K562 (cell line): ENCODE measurements at regions not wholly inside any gene's neighbourhood (a gene's known extent, or its start where the extent isn't known, plus 50 kb on each side); places are given as distances from the start of the nearest gene placed in this dataset.

Source experiments
- ATAC-seq: fragments of 200-7000 bp; cut with Tn5 transposase; 3 replicates; pipeline ENCODE4 v1.9.1; 2020; ENCODE audit warnings: moderate library complexity
- BruUV-seq: library from RNA; stranded (reverse); fragments of 400-500 nt; replicated peaks from 2 replicates; lab custom pipeline; 2021; lab: Mats Ljungman, UMichigan
- CTCF ChIA-PET: fragments of 300-600 bp; formaldehyde crosslinking; extraction: SDS; loops from one replicate; lab custom pipeline; 2021; ENCODE audit warnings: low intra/inter-chr PET ratio; lab: Yijun Ruan, JAX
- POLR2A ChIA-PET: fragments of 300-600, 350-650 bp; sonication (Branson Sonifier 250); formaldehyde crosslinking; extraction: SDS; loops from one replicate; lab custom pipeline; 2021; ENCODE audit warnings: antibody characterized with exemption, inconsistent platforms; lab: Yijun Ruan, JAX
- DNase-seq, 4 experiments: peaks; one replicate each; pipeline versions ENCODE4 v3.0.0 to v3.0.0-alpha.2; 2011 to 2018; ENCODE audit warnings: low spot score in 3 of 4, mixed read lengths in 3 of 4; ENCODE audit errors: extremely low read depth in 1 of 4
- FAIRE-seq: peaks from 2 replicates; lab custom pipeline; 2011; peaks lifted over from hg19 to GRCh38; lab: Jason Lieb, UNC
- H2AFZ ChIP-seq: 2 replicates; pipeline ENCODE4 v1.6.0; 2011; ENCODE audit warnings: low read depth, low read length, control low read depth, inconsistent platforms
- H3K27ac ChIP-seq: fragments of 200-600 bp; 3 replicates; pipeline ENCODE4 v1.8.0; 2011; ENCODE audit warnings: low read depth, mild to moderate bottlenecking, control low read depth, inconsistent platforms, low read length, moderate library complexity, mixed read lengths; ENCODE audit errors: extremely low read depth
- H3K27me3 ChIP-seq, 2 experiments: fragments of 300-600 bp in 1 of 2; 2 replicates in 1 of 2; 3 replicates in 1 of 2; pipeline versions ENCODE4 v1.6.0 to v1.8.0; 2011; ENCODE audit warnings: inconsistent platforms in 2 of 2, low read length in 2 of 2, mild to moderate bottlenecking in 1 of 2, mixed read lengths in 1 of 2, moderate library complexity in 1 of 2; ENCODE audit not compliant: control insufficient read depth in 2 of 2, insufficient read depth in 2 of 2
- H3K36me3 ChIP-seq: fragments of 300-600 bp; 3 replicates; pipeline ENCODE4 v1.8.0; 2011; ENCODE audit warnings: mild to moderate bottlenecking, low read length, inconsistent platforms; ENCODE audit not compliant: control insufficient read depth, insufficient read depth
- H3K4me1 ChIP-seq, 2 experiments: fragments of 200-600 bp in 1 of 2; replicated peaks in 1 of 2; 2 replicates in 1 of 2; 3 replicates in 1 of 2; pipeline versions ENCODE4 v1.5.1 to v1.8.0; 2011; ENCODE audit warnings: inconsistent platforms in 2 of 2, low read length in 2 of 2, mild to moderate bottlenecking in 1 of 2, mixed read lengths in 1 of 2, moderate library complexity in 1 of 2; ENCODE audit not compliant: control insufficient read depth in 2 of 2, insufficient read depth in 2 of 2
- H3K4me2 ChIP-seq: 2 replicates; pipeline ENCODE4 v1.6.1; 2011; ENCODE audit warnings: low read length, control low read depth, inconsistent platforms, mixed read lengths; ENCODE audit not compliant: insufficient read depth
- H3K4me3 ChIP-seq: fragments of 200-600 bp; sonication (generic), shearing (Covaris generic); 2 replicates; pipeline ENCODE4 v1.5.1; 2016; ENCODE audit warnings: control low read depth, inconsistent platforms
- H3K79me2 ChIP-seq: fragments of 200-600 bp; 3 replicates; pipeline ENCODE4 v1.8.0; 2011; ENCODE audit warnings: low read length, inconsistent platforms; ENCODE audit not compliant: control insufficient read depth, insufficient read depth
- H3K9ac ChIP-seq, 2 experiments: 2 replicates each; pipeline versions ENCODE4 v1.6.0 to v1.6.1; 2011; ENCODE audit warnings: low read depth in 2 of 2, low read length in 2 of 2, control low read depth in 1 of 2, inconsistent platforms in 1 of 2, mild to moderate bottlenecking in 1 of 2, mixed read lengths in 1 of 2; ENCODE audit not compliant: insufficient read depth in 1 of 2
- H3K9me1 ChIP-seq: one replicate; pipeline ENCODE4 v1.6.0; 2011; ENCODE audit warnings: inconsistent platforms, mild to moderate bottlenecking, low read length, moderate library complexity; ENCODE audit not compliant: control insufficient read depth, insufficient read depth
- H3K9me3 ChIP-seq: replicated peaks from 2 replicates; pipeline ENCODE4 v1.5.1; 2011; ENCODE audit warnings: low read depth, low read length, inconsistent platforms; ENCODE audit not compliant: control insufficient read depth, insufficient read depth
- H4K20me1 ChIP-seq: replicated peaks from 2 replicates; pipeline ENCODE4 v1.6.1; 2011; ENCODE audit warnings: low read length, inconsistent platforms, mixed read lengths; ENCODE audit not compliant: control insufficient read depth, insufficient read depth
- GATAD2A ChIP-seq: fragments of 450-650 bp; IDR thresholded peaks from 2 replicates; pipeline ENCODE4 v1.6.1; 2017
- HDAC1 ChIP-seq, 2 experiments: fragments of 450-650 bp; IDR thresholded peaks; 2 replicates each; pipeline ENCODE4 v1.6.1; 2016 to 2017; ENCODE audit warnings: inconsistent platforms in 1 of 2, mild to moderate bottlenecking in 1 of 2, moderate library complexity in 1 of 2
- WGBS: fragments of 100-300 bp; shearing (Covaris generic); methylation state at CpG from one replicate; pipeline ENCODE4 v1.1.6; 2016; ENCODE audit warnings: low coverage, mixed read lengths; ENCODE audit not compliant: insufficient coverage; ENCODE audit errors: missing lambda C conversion rate; 5-methylcytosine and 5-hydroxymethylcytosine counted together
- in situ Hi-C: fragments of 300-500 bp; cut with MboI; formaldehyde crosslinking; loops from 4 replicates; pipeline ENCODE4 v1.15.0; 2018; ENCODE audit warnings: inconsistent platforms, mixed read lengths
- intact Hi-C: fragments of 100-400 bp; cut with micrococcal nuclease; formaldehyde crosslinking; loops from 2 replicates; pipeline ENCODE4 v1.14.2; 2022
- TF ChIP-seq, protein P1 (sequence below): conservative IDR thresholded peaks from 2 replicates; pipeline ENCODE4 v1.6.1; 2011; ENCODE audit warnings: low read depth, mild to moderate bottlenecking, low read length; ENCODE audit not compliant: control insufficient read depth
- TF ChIP-seq, protein P2 (sequence below): fragments of 450-650 bp; formaldehyde crosslinking; IDR thresholded peaks from 2 replicates; pipeline ENCODE4 v1.4.0; 2020; ENCODE audit warnings: mild to moderate bottlenecking, moderate library complexity

DNA sequence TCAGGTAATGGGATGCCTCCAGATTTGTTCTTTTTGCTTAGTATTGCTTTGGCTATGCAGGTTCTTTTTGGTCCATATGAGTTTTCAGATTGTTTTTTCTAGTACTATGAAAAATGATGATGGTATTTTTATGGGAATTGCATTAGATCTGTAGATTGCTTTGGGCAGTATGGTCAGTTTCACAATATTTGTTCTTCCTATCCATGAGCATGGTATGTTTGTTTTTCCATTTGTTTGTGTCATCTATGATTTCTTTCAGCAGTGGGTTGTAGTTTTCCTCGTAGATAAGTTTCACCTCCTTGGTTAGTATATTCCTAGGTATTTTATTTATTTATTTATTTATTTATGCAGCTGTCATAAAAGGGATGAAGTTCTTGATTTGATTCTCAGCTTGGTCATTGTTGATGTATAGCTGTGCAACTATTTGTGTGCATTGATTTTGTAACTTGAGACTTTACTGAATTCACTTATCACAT, 103.9 kb upstream of the DNAH14 start:
- no peaks in the 10 kb centered on the region for H3K27me3 ChIP-seq
- no peaks in the 10 kb centered on the region for H3K4me1 ChIP-seq
- H3K4me2 ChIP-seq: no peak overlapping the region
- H3K79me2 ChIP-seq: no peaks in the 10 kb centered on the region
- POLR2A ChIA-PET: no interaction called here
- no peak overlapping the region for H3K27ac ChIP-seq
- no peak overlapping the region for H3K4me3 ChIP-seq
- 0% methylated on average over 1 of the region's 1 CpG for WGBS
- no peak overlapping the region for H2AFZ ChIP-seq
- TF ChIP-seq GATAD2A (no peak), HDAC1 (IDR thresholded peaks at IDR 0.05) (no peak)
- TF ChIP-seq, protein P1, sequence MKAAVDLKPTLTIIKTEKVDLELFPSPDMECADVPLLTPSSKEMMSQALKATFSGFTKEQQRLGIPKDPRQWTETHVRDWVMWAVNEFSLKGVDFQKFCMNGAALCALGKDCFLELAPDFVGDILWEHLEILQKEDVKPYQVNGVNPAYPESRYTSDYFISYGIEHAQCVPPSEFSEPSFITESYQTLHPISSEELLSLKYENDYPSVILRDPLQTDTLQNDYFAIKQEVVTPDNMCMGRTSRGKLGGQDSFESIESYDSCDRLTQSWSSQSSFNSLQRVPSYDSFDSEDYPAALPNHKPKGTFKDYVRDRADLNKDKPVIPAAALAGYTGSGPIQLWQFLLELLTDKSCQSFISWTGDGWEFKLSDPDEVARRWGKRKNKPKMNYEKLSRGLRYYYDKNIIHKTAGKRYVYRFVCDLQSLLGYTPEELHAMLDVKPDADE: no peak
- TF ChIP-seq, protein P2, sequence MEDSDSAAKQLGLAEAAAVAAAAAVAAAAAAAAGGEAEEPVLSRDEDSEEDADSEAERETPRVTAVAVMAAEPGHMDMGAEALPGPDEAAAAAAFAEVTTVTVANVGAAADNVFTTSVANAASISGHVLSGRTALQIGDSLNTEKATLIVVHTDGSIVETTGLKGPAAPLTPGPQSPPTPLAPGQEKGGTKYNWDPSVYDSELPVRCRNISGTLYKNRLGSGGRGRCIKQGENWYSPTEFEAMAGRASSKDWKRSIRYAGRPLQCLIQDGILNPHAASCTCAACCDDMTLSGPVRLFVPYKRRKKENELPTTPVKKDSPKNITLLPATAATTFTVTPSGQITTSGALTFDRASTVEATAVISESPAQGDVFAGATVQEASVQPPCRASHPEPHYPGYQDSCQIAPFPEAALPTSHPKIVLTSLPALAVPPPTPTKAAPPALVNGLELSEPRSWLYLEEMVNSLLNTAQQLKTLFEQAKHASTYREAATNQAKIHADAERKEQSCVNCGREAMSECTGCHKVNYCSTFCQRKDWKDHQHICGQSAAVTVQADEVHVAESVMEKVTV (CRISPR knock-in tag): no peak
- no TSS peak for BruUV-seq
- ATAC-seq (no peak), FAIRE-seq (no peak), DNase-seq (no peak)
- H3K9me3 ChIP-seq: no peaks in the 10 kb centered on the region
- no peak overlapping the region for H3K9ac ChIP-seq
- in situ Hi-C loops: no loop called here
- CTCF ChIA-PET: no interaction called here
- H3K36me3 ChIP-seq: no peaks in the 10 kb centered on the region
- H4K20me1 ChIP-seq: no peaks in the 10 kb centered on the region
- intact Hi-C loops: no loop called here
- H3K9me1 ChIP-seq: no peaks in the 10 kb centered on the region
